SK-N-SH treated with all-trans-retinoic acid at 6 μM for 48 hours (cell line): ENCODE measurements at regions not wholly inside any gene's neighbourhood (a gene's known extent, or its start where the extent isn't known, plus 50 kb on each side); places are given as distances from the start of the nearest gene placed in this dataset.

Experiments
- ARNTL ChIP-seq: fragments of 450-650 bp; formaldehyde crosslinking; IDR thresholded peaks from 2 replicates; pipeline ENCODE4 v1.5.0; 2020; ENCODE audit warnings: low read depth, mild to moderate bottlenecking, moderate library complexity, borderline replicate concordance
- CSDC2 ChIP-seq: fragments of 250-450 bp; sonication (Bioruptor Pico); IDR thresholded peaks from 2 replicates; pipeline ENCODE4 v1.5.0; 2020; ENCODE audit warnings: mild to moderate bottlenecking, moderate library complexity
- GLIS3 ChIP-seq: fragments of 250-450 bp; sonication (Bioruptor Pico); IDR thresholded peaks from 2 replicates; pipeline ENCODE4 v1.5.0; 2020; ENCODE audit warnings: mild to moderate bottlenecking, moderate library complexity
- ISL1 ChIP-seq: fragments of 250-450 bp; sonication (Bioruptor Pico); IDR thresholded peaks from 2 replicates; pipeline ENCODE4 v2.1.2; 2022; ENCODE audit warnings: mild to moderate bottlenecking, moderate library complexity
- PATZ1 ChIP-seq: fragments of 250-450 bp; sonication (Bioruptor Pico); IDR thresholded peaks from 2 replicates; pipeline ENCODE4 v1.8.0; 2020; ENCODE audit warnings: mild to moderate bottlenecking, moderate library complexity, borderline replicate concordance
- PPARA ChIP-seq: fragments of 250-450 bp; sonication (Bioruptor Pico); IDR thresholded peaks from 2 replicates; pipeline ENCODE4 v1.5.0; 2020; ENCODE audit warnings: mild to moderate bottlenecking, borderline replicate concordance
- RARB ChIP-seq: fragments of 250-450 bp; sonication (Bioruptor Pico); IDR thresholded peaks from 2 replicates; pipeline ENCODE4 v1.8.0; 2021; ENCODE audit warnings: mild to moderate bottlenecking, moderate library complexity
- TCF4 ChIP-seq: fragments of 250-450 bp; sonication (Bioruptor Pico); IDR thresholded peaks from 2 replicates; pipeline ENCODE4 v1.8.0; 2021; ENCODE audit warnings: mild to moderate bottlenecking, moderate library complexity, borderline replicate concordance
- TOX ChIP-seq: fragments of 250-450 bp; sonication (Bioruptor Pico); IDR thresholded peaks from 2 replicates; pipeline ENCODE4 v1.8.0; 2021; ENCODE audit warnings: mild to moderate bottlenecking, moderate library complexity, borderline replicate concordance
- ZFP3 ChIP-seq: fragments of 250-450 bp; sonication (Bioruptor Pico); IDR thresholded peaks from 2 replicates; pipeline ENCODE4 v1.5.0; 2020; ENCODE audit warnings: mild to moderate bottlenecking, moderate library complexity
- TF ChIP-seq, protein P1 (sequence below): fragments of 250-450 bp; sonication (Bioruptor Pico); IDR thresholded peaks from 2 replicates; pipeline ENCODE4 v1.5.0; 2020; ENCODE audit warnings: mild to moderate bottlenecking, moderate library complexity

DNA sequence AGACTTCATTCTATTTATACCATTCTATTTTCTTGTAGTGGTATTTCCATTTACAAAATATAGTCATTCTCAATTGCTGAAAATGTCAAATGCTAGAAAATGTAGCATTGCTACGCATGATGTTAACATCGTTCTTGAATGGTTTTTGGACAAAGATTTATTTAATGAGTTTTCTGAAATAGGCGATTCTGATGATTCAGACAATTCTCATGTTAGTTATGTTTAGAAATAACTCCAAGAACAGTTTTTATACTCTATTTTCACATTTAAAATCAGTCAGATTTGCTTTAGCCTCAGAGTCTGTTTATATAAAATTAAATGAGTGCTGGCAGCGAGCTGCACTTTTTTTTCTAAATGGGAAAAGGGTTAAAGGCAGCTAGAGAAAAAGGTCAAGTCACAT lies 414.8 kb upstream of the MGAT4C start:
- TF ChIP-seq CSDC2 (CRISPR knock-in tag) (no peak), ARNTL (no peak), GLIS3 (CRISPR knock-in tag) (no peak), ISL1 (CRISPR knock-in tag) (no peak), TCF4 (CRISPR knock-in tag) (no peak), RARB (no peak), PPARA (no peak), ZFP3 (CRISPR knock-in tag) (no peak), TOX (CRISPR knock-in tag) (no peak), PATZ1 (no peak)
- TF ChIP-seq, protein P1, sequence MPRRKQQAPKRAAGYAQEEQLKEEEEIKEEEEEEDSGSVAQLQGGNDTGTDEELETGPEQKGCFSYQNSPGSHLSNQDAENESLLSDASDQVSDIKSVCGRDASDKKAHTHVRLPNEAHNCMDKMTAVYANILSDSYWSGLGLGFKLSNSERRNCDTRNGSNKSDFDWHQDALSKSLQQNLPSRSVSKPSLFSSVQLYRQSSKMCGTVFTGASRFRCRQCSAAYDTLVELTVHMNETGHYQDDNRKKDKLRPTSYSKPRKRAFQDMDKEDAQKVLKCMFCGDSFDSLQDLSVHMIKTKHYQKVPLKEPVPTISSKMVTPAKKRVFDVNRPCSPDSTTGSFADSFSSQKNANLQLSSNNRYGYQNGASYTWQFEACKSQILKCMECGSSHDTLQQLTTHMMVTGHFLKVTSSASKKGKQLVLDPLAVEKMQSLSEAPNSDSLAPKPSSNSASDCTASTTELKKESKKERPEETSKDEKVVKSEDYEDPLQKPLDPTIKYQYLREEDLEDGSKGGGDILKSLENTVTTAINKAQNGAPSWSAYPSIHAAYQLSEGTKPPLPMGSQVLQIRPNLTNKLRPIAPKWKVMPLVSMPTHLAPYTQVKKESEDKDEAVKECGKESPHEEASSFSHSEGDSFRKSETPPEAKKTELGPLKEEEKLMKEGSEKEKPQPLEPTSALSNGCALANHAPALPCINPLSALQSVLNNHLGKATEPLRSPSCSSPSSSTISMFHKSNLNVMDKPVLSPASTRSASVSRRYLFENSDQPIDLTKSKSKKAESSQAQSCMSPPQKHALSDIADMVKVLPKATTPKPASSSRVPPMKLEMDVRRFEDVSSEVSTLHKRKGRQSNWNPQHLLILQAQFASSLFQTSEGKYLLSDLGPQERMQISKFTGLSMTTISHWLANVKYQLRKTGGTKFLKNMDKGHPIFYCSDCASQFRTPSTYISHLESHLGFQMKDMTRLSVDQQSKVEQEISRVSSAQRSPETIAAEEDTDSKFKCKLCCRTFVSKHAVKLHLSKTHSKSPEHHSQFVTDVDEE (CRISPR knock-in tag): no peak
